HL-60/S4 treated with retinoic acid at 250 ng/mL for 4 days and 3 days (cell line): ENCODE measurements at regions not wholly inside any gene's neighbourhood (a gene's known extent, or its start where the extent isn't known, plus 50 kb on each side); places are given as distances from the start of the nearest gene placed in this dataset.

ENCODE experiments used
- in situ Hi-C: fragments of 300-500 bp; cut with MboI; formaldehyde crosslinking; loops from 2 replicates; pipeline ENCODE4 v1.7.0; 2022; ENCODE audit warnings: low sequenced_read_pairs

DNA sequence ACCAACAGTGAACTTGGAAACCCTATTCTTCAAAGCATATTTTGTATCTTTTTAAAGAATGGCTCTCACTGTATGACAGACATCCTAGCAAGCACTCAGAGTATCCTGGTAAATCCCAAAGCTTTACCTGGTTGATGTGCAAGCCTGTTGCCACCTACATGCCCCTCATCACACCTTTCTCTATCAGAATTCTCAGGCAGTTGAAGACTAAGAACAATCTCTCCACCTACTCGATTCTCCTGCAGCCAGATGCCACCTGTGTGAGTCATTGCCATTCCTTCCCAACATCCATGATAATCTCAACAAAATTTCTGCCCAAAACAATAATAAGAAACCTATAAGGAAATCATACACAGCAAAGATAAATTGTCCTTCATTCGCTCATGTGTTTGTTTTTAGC lies 659.8 kb downstream of the BCL11A start:
- in situ Hi-C loops = no loop called here

DNA sequence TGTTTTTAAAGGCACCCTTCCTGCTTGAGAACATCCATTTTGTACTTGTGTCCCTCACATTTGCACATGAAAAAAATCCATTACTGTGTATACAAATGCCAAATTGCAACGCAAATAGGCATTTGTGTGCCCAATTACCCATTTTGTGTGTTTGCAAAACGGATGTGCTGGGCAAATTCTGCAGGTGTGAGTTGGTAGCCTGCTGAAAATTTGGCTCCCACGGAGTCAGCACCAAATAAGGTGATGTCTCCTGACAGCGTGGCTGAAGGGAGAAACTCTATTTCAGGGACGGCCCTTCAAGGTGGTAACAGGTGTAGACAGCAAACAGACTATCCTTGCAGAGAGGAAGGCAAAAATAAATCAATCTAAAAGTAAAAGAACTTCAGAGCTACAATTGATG lies 661.1 kb downstream of the BCL11A start:
- in situ Hi-C loops = no loop called here

DNA sequence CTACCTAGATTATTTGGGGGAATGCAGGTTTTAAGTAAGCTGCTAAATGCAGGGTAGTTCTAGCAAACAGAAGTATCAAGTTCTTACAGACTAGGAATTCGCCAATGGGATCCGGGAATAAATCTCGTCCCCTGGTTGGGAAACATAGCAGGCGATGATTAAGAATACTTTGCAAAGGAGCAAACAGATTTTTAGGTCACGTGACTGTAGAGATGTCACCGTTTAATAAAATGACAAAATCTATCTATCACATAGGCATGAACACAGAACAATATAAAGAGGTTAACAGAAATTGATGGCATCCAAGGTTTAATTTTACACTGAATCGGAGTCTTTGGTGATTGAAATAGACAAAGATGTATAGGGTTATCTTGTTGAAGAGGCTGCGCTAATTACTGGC lies 664.1 kb downstream of the BCL11A start:
- in situ Hi-C loops = no loop called here

GRCh38 chr2:59888706-59889105 lies 664.7 kb downstream of the BCL11A start:
- in situ Hi-C loops = no loop called here

DNA sequence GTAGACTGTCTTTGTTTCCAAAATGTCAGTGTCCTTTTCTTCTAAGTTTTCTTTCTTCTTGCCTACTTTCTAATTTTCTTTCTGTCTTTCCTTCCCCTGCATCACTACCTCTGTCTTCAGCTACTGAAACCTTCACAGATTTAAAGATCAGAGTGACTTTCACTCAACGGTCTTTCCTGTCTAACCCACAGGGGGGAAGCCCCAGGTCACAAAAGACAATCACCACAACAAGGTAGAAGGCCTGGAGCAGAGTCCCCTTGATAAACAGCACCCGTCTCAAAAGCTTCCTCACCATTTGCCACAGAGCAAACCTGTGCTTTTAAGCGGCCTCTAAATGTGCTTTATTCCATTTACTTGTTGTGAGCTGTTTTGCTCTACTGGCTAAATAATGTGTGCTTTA lies 665.4 kb downstream of the BCL11A start:
- in situ Hi-C loops = no loop called here

DNA sequence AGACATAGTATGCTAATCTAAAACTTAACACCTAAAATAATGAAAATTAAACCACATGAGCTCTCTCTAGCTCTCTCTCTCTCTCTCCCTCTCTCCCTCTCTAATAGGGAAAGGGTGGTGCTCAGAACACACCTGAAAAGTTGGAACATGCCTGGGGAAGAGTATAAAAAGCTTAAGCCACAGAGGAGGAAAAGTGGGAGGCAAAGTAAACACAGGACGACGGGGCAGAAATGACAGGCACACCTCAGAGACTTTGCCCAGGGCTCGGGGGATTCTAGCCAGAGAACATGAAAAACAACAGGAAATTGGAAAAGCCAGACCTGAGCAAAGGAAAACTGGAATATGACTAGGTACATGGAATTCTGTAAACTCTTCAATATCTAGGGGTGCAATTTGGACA lies 666.1 kb downstream of the BCL11A start:
- in situ Hi-C loops = no loop called here

- in situ Hi-C loops = no loop called here
Measured at GRCh38 chr2:59886759-59887158, 666.7 kb downstream of the BCL11A start.

- in situ Hi-C loops = no loop called here
Measured at GRCh38 chr2:59885541-59885940, 667.9 kb downstream of the BCL11A start.

DNA sequence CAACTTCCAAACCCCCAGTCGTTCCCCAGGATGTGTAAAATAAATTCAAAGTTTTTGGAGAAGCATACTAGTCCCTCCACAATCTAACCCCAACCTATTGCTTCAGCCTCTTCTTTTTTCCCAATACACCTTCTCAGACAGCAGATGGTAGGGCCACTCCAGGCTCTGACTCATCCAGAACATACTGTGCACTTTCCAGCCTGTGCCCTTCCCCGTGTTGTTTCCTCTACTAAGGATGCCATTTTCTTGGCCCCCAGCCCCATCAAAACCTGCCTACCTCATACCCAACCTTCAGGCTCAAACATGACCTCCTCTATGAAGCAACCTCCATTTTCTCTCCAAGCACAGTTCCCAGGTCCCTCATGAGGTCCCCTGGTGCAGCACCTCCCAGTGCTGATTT lies 669.3 kb downstream of the BCL11A start:
- in situ Hi-C loops = no loop called here

DNA sequence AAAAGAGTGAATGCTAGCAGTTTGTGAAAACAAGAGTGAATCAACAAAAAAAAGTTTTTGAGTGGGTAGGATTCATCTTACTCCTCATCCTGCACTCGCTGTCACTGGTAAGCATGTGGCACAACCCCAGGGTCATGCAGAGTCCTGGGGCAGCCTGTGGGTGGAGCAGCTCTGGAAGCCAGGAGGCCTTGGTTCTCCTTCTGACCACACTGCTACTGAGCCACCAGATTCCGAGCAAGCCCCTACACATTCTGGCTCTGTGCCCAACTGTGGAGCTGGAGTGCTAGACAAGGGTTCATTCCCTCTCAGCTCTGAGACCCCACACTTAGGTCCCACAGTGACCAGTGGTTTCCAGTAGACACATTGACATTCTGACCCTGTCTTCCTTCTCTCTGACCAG lies 670.6 kb downstream of the BCL11A start:
- in situ Hi-C loops = no loop called here

- in situ Hi-C loops = no loop called here
Measured at GRCh38 chr2:59882279-59882678, 671.2 kb downstream of the BCL11A start.

DNA sequence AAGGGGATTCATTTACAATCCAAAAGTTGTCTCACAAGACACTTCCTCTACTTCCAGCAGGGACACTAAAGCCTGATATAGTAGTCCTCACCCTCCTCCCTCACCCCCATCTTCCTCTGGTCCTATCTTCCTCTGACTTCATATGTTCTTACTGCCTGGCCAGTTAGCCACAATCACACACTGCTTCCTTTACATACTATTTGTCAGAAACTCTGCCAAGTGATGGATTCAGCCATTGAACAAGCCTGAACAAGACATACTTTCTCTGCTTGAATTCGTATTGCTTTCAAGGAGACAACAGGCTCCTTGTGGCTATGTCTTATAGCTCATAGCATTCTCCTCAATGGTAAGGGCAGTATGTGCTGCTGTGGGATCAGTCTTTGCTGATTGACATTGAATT lies 672.2 kb downstream of the BCL11A start:
- in situ Hi-C loops = no loop called here

DNA sequence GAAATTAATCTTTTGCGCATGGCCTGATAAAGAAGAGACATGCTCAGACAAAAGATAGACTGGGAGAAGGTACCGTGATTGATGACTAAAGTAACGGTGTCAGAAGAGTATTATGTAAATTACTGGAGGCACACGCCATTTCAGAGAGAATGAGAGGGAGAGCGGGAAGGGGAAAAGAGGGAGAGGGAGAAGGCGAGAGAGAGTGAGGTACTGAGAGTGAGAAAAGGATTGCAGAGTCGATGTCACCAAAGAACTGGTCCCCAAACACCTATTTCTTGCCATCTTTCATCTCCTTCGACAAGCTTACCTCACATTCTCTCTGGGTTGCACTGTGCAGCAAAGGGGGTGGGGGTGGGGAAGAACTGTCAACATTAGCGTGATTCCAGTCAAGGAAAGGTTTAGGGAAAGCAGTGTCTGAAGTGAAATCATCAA lies 673.7 kb downstream of the BCL11A start:
- in situ Hi-C loops = no loop called here

- in situ Hi-C loops = no loop called here
Measured at GRCh38 chr2:59875836-59876235, 677.6 kb downstream of the BCL11A start.

DNA sequence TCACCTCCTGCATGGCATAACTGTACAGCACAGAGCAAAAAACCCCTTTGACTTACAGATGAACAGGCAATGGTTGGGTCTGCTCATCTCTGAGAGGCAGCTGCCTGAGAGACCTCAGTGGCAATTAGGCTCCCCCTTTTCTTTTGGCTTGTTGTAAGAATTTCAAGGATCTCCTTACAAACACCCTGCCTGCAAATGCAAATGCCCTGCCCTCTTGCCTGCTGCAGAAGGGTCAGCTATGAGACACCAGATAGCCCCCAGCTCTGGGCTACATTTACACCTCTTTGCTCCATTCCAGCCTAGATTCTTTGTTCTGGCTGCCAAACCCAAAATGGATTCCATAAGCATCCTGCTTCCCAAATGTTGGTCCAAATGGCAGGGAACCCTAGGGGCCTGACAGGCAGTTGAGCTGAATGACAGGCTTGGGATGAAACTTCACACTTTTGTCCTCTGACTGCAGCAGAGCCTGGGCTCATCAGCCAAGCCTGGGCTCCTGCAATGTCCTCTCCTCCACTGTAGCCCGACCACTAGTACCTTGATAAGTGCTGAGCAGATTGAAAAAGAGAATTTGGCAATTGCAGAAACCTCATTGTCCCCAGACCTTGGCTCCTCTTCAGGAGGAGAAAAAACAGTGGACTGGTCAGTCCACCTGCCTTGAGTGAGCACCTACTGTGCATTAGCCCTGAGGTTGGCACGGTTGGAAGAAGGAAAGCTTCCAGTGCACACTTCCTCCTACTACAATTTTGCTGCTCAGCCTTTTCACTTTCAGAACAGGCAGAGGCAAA lies 678.3 kb downstream of the BCL11A start:
- in situ Hi-C loops = no loop called here

DNA sequence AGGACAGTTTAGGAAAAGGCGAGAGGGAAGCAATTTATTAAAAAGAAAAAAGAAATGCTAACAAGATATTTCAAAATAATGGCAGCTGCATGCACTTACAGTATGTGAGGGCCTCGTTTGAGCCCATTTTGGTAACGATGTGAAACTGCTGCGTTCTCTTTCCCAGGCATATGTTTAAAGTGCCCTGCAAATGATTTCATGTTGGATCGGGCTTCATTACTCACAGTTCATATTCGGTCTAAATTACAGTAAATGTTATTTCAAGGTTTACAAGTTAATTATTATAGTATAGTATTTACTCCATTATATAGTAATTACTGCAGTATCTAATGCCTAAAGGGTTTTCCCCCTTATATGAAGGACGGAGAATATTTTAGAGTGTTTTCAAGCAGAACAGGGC lies 679.1 kb downstream of the BCL11A start:
- in situ Hi-C loops = no loop called here

- in situ Hi-C loops = no loop called here
Measured at GRCh38 chr2:59871830-59872229, 681.6 kb downstream of the BCL11A start.

GRCh38 chr2:59868981-59869380 lies 684.5 kb downstream of the BCL11A start:
- in situ Hi-C loops = no loop called here

GRCh38 chr2:59866436-59866835 lies 687.0 kb downstream of the BCL11A start:
- in situ Hi-C loops = no loop called here

DNA sequence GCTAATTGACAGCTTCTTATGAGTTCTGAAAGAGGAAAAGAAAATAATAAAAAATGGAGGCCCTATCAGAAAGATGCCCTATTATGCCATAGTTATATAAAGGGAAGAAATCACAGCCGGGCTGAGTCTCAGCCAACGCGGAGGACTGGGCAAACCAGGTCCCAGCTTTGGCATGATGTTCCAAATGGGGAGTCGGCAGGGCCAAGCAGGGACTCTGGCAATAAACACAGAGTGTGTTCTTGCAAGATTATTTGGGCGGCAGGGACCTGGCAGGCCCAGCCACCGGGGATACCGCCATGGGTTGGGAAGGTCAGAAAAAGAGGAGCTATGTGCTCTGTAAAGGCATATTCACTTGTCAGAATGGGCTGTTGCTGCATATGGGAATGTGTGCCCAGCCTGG lies 694.9 kb downstream of the BCL11A start:
- in situ Hi-C loops = no loop called here

DNA sequence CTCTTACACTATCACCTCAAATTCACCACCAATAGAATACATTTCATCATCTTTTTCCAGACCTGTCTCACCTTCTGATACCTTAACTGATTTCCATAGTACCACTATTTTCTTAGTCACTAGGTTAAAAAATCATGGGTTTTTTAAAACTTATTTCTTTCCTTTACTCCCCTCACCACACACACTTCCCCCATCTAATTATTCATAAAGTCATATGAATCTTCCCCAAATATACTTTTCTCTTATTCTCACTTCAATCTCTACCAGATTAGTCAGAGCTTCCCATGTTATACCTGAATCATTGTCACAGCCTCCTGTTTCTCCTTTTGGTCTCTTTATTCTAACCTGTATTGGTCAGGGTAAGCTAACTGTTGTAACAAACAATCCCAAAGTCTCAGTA lies 696.3 kb downstream of the BCL11A start:
- in situ Hi-C loops = no loop called here

GRCh38 chr2:59856391-59856790 lies 697.1 kb downstream of the BCL11A start:
- in situ Hi-C loops = no loop called here

- in situ Hi-C loops = no loop called here
Measured at GRCh38 chr2:59853032-59853431, 700.4 kb downstream of the BCL11A start.
